DMS153 treated with DMSO at 0.1 percent for 48 hours (cell line): ENCODE measurements at regions not wholly inside any gene's neighbourhood (a gene's known extent, or its start where the extent isn't known, plus 50 kb on each side); places are given as distances from the start of the nearest gene placed in this dataset.
"Not testable (repeated sequence)": the region's sequence is repeated elsewhere in the genome, so short reads cannot be mapped to it uniquely, and the experiment has no call there.

Source experiments
- DNase-seq: peaks from one replicate; lab custom pipeline; 2025; ENCODE audit not compliant: unreplicated experiment; lab: John Stamatoyannopoulos, UW

GRCh38 chr2:113386780-113387433, 50.6 kb upstream of the ZNG1B start:
- not testable (repeated sequence) for DNase-seq

GRCh38 chr2:113379621-113380020, 57.9 kb upstream of the ZNG1B start:
- not testable (repeated sequence) for DNase-seq

- no peak for DNase-seq
Observed at GRCh38 chr2:113376913-113377445, 60.5 kb upstream of the ZNG1B start.

- no peak for DNase-seq
Observed at GRCh38 chr2:113376253-113376912, 61.1 kb upstream of the ZNG1B start.

GRCh38 chr2:113374857-113375256, 62.6 kb upstream of the ZNG1B start:
- DNase-seq, result not testable (repeated sequence)

GRCh38 chr2:113372258-113372834, 65.1 kb upstream of the ZNG1B start:
- DNase-seq, result not testable (repeated sequence)

- DNase-seq, result no peak
Observed at GRCh38 chr2:113370478-113371091, 66.9 kb upstream of the ZNG1B start.

GRCh38 chr2:113370030-113370429, 67.5 kb upstream of the ZNG1B start:
- DNase-seq, result no peak

- not testable (repeated sequence) for DNase-seq
Observed at GRCh38 chr2:113368581-113368980, 68.9 kb upstream of the ZNG1B start.

GRCh38 chr2:113366821-113367220, 70.7 kb upstream of the ZNG1B start:
- not testable (repeated sequence) for DNase-seq

GRCh38 chr2:113365791-113366190, 71.7 kb upstream of the ZNG1B start:
- not testable (repeated sequence) for DNase-seq

- DNase-seq, result not testable (repeated sequence)
Observed at GRCh38 chr2:113365290-113365689, 72.2 kb upstream of the ZNG1B start.

GRCh38 chr2:113361051-113361450, 76.4 kb upstream of the ZNG1B start:
- DNase-seq, result no peak

GRCh38 chr2:113357071-113357470, 78.3 kb upstream of the PAX8 start:
- DNase-seq, result no peak

GRCh38 chr2:113356284-113356683, 77.6 kb upstream of the PAX8 start:
- DNase-seq, result not testable (repeated sequence)

- not testable (repeated sequence) for DNase-seq
Observed at GRCh38 chr2:113355339-113356015, 76.8 kb upstream of the PAX8 start.

GRCh38 chr2:113351375-113352355, 72.9 kb upstream of the PAX8 start:
- DNase-seq, result no peak

GRCh38 chr2:113343800-113344199, 65.1 kb upstream of the PAX8 start:
- DNase-seq, result not testable (repeated sequence)

- DNase-seq, result no peak
Observed at GRCh38 chr2:113342650-113343049, 63.9 kb upstream of the PAX8 start.

- not testable (repeated sequence) for DNase-seq
Observed at GRCh38 chr2:113341870-113342253, 63.1 kb upstream of the PAX8 start.
